ENCODE measurements at regions not wholly inside any gene's neighbourhood (a gene's known extent, or its start where the extent isn't known, plus 50 kb on each side); places are given as distances from the start of the nearest gene placed in this dataset.
A peak's percentile ranks its signal among the peaks of the same experiment; 100 is the strongest.
"Not testable (repeated sequence)": the region's sequence is repeated elsewhere in the genome, so short reads cannot be mapped to it uniquely, and the experiment has no call there.

DNA sequence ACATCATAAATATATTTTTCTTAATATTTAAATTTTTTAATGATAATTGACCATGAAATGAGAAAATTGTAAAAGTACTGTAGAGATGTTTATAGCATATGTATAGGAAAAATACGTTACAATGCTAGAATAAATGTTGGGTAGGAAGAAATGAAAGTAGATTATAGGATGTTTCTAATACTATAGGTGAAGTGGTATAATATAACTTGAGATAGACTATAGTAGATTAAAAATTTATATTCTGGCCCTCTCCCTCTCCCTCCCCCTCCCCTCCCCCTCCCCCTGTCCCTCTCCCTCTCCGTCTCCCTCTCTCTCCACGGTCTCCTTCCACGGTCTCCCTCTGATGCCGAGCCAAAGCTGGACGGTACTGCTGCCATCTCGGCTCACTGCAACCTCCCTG lies 585.9 kb upstream of the SEMA6D start:
- not testable (repeated sequence) for DNase-seq (ENCODE audit: low read depth in 4 of 4, low spot score in 3 of 4)

DNA sequence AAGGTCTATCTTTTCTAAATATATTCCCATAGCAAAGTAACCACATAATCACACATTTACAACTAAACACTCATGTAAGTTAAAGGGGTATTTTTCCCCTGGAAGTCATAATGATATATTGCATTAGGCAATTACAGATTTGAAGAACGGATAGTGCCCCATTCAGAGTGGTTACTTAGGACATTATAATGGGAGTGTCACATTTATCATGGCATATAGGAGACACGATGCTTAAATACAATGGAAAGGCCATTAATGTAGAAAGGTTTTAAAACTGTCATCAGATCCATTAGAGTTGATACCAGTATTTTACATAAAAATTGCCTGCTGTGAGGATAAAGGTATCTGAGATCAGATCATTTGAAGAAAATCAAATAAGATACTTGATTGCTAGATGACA lies 582.0 kb upstream of the SEMA6D start:
- DNase-seq (ENCODE audit: low read depth in 4 of 4, low spot score in 3 of 4): no peak

DNA sequence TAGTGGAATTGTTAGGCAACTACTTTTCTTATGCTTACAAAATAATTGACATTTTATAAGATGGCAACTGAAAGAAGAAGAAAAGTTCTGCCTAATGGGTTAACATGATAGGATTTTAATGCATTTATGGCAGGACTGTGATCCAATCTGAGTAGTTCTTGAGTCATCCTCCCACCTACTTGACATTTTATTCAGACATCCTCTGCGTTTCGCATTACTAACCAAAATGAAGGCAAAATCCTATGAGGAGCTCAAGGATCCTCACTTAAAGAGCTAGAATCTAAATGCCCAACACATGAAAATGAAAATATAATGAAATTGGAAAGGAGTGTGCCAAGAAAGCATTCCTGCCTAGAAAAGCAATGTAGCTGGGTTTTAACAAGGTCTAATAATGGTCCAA lies 581.1 kb upstream of the SEMA6D start:
- DNase-seq (ENCODE audit: low read depth in 4 of 4, low spot score in 3 of 4): no peak

DNA sequence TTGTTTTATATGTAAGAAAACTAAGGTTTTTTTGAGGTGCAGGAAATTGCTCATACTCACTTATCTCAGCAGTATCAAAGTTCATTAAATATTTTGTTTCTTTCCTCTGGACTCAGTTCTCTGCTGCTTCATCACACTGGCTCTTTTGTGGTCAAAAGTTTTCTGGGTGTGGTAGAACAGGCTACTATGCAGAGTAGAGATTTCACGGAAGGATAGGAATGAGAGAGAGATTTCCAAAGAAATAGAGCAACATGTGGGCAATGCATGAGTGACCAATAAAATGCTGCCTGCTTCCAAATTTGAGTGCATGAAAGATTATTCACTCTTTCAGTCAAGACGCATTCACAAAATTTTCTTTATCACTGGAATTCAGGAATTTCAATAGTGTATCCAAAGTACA lies 577.3 kb upstream of the SEMA6D start:
- DNase-seq (ENCODE audit: low read depth in 4 of 4, low spot score in 3 of 4): no peak

DNA sequence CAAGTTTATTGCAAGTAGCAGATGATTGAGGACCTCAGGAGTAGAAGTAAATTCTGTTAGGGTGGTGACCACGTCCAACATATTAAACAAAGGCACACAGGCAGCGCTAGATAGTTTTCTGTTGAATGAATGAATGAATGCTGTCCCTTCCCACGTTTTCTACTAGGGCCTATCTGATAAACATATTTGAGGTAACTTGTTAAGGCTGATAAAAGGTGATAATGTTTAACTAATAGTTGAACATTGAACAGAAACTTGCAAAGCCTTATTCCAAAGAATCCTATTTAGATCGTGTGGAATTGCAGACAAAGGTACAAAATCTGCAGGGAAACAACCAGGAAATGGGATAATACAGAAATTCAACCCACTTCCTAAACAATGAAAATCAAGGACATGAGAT lies 559.5 kb upstream of the SEMA6D start:
- no peak for DNase-seq (ENCODE audit: low read depth in 4 of 4, low spot score in 3 of 4)

DNA sequence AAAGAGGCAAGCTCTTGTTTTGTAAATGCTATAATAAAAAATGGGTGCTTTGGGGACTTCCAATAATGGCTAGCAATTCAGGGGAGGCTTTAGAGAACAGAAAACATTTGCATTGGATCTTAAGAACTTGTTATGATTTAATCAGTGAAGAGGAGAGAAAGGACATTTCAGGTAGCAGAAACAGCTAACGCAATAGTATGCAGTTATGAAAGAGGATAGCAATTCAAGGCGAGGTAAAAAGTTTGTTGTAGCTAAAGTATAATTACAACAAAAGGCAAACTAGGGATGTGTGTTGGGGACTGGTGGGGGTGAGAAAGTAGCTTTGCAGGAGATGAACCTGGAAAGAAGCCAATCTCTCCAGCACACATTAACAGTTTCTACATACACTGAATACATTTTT lies 558.7 kb upstream of the SEMA6D start:
- no peak for DNase-seq (ENCODE audit: low read depth in 4 of 4, low spot score in 3 of 4)

DNA sequence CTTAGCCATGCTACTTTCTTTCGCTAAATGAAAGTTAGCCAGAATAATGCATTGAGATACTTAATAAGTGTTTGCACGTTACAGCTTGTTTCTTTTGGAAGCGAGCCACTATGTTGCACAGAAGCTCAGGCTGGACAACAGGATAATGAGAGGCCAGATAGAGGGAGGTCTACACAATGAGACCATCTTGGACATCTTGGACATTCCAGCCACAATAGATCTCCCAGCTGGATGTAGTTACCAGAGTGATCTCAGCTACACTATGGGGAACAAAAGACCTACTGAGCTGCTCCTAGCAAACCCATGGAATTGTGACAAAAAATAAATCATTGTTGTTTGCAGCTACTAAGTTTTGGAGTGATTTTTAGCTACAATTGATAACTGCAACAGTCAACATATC lies 540.1 kb upstream of the SEMA6D start:
- no peak for DNase-seq (ENCODE audit: low read depth in 4 of 4, low spot score in 3 of 4)

DNA sequence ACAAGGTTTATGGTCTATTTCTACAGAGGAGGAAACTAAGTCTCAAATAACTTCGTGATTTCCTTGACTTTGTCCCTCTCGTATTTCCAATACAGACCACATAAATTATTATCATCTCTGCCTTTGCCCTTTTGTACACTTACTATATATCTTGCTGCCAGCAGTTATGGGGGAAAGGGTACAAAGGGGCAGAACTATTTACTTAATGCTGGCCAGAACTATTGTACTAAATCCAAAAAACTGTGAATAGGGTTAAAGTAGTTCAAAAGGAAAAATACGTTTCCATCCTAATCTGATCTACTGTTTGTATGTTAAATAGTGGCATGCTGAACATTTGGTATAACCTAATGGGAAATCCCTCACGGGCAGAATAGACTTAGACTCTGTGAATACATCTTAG lies 537.3 kb upstream of the SEMA6D start:
- no peak for DNase-seq (ENCODE audit: low read depth in 4 of 4, low spot score in 3 of 4)

DNA sequence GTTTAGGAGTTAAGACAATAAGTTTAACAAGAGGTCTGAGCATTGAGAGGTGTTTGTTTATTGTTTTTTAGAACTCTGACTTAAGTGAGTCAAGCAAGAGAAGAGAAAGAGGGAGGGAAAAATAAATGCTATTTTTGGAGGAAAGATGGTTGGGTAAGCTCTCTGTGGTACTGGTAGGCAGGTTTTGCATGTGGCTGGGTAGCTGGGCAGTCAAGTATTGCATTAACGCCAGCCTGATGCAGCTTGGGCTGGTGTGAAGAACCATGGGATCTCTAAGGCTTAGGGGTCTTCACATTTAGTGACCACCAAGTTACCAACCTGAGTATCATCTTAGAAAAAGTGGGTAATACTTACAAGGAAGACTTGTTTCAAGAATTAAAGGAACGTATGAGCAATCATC lies 534.5 kb upstream of the SEMA6D start:
- no peak for DNase-seq (ENCODE audit: low read depth in 4 of 4, low spot score in 3 of 4)

DNA sequence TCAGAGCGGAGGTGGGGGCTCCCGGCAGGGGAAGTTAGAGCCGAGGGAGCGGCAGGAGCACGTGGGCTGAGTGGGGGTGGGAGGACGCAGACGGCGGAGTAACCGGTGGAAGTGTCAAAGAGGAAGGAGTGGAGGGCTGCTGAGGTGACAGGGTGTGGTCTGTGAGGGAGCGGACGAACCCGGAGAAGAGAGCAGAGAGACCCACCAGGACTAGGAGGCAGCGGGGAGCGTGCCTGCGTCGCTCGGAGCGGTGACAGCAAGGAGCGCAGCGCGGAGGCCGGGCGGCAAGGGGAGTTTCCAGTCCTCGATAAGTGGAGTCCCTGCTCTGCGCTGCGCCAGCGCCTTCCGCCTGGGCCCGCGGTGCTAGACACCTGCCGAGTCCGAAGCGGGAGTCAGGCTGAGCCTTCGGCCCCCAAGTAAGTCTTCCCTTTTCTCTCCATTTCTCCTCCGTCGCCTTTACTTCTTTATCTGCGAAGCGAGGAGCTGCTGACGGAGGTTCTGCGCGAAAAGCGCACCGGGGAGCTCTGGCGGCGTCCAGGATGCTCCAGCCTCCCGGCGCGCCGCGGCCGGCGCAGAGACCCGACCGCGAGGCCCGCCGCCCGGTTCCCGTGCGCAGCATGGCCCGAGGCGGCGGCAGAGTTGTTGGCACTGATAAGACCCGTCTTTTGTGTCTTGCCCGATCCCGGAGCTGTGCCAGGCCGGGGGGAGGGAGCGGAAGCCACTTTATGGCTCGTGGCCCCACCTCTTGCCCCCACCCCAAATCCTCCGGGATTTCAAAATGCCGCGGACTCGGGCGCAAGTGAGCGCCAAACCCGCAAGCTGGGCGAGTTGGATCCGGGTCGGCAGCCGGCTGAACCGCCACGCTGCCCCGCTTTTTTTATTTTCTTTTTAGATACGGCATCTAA lies 533.0 kb upstream of the SEMA6D start:
- peak in 2 of 4 donors; percentile 36 to 43 for DNase-seq (ENCODE audit: low read depth in 4 of 4, low spot score in 3 of 4)

DNA sequence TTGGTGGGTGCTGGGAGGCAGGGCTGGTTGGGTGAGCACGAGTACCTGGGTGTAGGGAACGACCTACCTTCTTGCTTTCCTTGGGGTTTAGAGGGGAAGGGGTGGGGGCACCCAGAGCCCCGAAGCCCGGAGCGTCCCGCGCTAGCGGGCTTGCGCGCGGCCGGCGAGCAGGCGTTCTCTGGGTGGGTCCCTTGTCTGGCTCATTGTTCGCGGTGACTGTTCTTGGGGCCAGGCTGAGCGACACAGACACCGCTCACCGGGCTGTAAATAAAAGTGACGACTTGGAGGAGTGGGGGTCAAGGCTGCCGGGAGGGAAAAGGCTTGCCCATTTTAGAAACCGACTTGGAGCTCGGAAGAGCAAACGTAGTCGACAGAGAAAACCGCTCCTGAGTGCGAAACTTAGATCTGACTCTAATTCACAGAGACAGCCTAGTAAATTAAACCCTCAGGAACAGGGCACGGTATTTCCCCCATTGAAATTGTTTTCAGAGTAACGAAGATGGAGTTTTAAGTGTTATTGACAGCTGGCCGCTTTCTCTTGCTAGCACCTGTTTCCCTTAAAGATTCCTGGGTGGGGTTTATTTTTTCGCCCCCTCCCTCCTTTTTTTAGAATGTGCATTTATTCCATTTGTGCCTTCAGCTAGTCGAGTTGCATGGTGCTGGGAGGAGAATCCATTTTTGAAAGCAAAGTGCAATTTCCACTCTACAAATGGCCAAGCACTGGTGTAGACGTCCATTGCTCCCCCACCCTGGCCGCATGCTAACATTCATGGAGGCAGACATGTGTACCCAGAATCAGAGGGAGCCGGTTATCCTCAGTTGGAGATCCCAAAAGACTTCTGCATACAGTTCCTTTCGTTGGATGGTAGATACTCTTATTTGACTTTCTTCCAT lies 532.1 kb upstream of the SEMA6D start:
- DNase-seq (ENCODE audit: low read depth in 4 of 4, low spot score in 3 of 4): no peak

DNA sequence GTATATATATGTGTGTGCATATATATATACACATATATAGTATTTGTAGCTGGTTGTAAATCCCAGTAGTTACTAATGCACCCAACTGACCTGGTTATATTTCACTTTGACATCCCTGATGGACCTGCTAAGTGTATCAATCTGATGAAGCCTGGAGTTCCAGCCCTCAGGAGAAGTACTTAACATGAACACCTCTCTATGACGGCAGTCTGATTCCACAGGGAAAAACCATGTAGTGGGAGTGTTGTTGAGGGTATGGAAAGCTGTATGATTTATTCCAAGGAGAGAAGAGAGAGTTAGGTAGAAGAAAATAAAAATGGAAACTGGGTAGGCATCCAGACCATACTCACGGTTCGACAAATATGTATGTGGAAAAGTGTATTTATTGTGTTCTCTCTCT lies 531.2 kb upstream of the SEMA6D start:
- no peak for DNase-seq (ENCODE audit: low read depth in 4 of 4, low spot score in 3 of 4)

DNA sequence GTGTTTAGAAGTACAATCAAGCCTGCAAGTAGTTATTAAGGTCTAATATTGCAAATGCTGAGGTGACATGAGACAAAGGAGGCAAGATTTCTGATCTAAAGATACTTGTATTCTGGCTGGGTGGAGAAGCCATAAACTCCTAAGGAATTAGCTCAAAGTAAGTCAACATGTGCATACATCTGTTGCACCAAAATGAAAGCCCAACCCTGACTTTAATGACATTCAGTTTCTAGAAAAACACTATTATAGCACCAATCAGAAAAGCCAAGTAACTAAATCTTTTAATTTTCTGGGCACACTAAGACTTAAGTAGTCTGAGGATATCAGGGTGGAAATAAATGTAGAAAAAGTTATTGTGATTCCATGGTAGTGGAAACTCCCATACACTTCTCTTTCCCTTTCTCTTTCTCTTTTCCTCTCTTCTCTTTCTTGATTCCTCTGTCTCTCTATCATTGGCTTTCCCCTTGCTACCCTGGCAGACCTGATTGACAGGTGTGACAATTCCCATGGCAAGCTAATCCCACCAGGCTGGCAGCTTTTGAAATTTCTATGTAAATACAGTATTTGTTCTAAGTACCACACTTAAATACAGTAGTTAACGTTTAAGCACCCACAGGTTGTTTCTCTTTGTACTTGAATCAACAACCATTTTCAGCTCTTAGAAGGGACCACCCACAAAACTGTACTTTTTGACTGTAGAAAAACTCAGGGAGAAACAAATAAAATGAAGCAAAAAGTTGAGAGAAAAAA lies 528.4 kb upstream of the SEMA6D start:
- no peak for DNase-seq (ENCODE audit: low read depth in 4 of 4, low spot score in 3 of 4)

DNA sequence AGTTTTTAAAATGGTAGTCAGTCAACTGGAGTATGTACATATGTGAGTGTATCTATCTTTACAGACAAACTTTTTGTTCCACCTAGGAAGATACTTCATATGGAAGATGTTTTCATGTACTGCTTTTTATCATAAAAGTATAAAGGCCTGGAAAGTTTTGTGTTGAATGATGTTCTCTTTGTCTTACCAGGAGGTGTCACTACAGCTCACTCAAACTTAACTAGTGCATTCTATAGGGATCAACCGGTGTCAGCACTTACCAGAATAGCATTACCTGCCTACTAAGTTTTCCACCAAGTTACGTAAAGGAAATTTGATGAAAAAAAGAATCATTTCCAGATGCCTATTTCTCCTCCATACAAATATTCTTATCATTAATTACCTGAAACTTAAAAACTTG lies 522.6 kb upstream of the SEMA6D start:
- no peak for DNase-seq (ENCODE audit: low read depth in 4 of 4, low spot score in 3 of 4)

DNA sequence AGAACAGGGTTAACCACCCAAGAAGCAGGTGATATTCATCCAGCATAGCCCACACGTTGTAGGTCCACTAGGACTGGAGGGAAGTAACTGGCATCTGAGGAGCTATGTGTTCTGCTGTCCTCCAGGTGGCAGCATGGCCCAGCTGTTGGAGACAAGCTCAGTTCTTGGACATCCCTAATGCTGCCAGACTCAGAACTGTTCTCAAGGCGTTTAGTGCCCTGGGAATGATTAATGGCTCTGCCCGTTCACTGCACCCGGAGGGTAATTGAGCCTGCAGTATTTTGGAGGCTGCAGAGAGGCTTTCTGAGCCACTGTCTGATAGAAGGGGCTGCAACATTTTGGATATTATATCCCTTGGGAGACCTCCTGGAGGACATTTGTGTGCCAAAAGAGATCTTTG lies 521.3 kb upstream of the SEMA6D start:
- DNase-seq (ENCODE audit: low read depth in 4 of 4, low spot score in 3 of 4): peak; percentile 72 to 86 (median 76)

DNA sequence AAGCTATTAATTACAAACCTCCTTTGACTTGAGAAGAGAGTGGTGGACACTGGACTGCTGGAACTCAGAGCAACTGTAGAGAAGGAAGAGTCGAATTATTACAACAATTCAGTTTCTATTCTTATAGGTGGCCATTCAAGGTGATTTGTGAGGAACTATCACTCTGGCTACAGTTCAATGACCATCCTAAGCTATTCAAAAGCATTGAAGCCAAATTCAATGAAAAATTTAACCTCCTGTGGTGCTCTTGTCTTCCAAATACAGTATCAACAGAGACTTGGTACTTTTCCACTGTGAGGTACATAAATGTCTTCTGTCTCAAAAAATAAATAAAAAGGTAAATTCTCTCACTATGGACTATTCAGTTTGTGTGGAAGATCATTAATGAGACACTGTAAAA lies 513.3 kb upstream of the SEMA6D start:
- no peak for DNase-seq (ENCODE audit: low read depth in 4 of 4, low spot score in 3 of 4)

DNA sequence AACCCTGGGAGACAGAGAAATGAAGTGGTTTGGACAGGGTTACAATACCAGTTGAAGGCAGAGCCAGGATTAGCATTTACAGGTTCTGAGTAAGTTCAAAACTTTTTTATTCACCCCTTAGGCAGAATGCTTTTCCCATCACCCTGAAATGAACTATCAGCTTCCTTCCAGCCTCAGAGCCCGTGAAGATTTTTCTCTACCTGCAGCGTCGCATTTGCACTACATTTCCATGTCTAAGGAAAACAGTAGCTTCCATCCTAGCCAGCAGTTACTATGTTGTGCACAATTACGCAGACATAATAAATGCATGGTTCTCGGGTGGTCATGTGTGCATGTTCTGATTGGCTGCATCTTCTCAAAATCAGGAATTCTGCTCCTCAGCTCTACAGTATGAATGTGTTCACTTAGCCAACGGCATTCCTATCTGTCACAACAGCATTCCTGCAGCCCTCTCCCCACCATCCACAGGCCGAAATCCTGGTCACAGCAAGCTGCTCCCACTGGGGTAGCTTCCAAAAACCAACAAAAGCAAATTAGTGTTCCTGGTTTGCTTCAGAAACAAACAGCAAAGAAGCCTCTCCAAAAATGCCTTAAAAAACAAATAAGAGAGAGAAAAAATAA lies 510.8 kb upstream of the SEMA6D start:
- no peak for DNase-seq (ENCODE audit: low read depth in 4 of 4, low spot score in 3 of 4)

DNA sequence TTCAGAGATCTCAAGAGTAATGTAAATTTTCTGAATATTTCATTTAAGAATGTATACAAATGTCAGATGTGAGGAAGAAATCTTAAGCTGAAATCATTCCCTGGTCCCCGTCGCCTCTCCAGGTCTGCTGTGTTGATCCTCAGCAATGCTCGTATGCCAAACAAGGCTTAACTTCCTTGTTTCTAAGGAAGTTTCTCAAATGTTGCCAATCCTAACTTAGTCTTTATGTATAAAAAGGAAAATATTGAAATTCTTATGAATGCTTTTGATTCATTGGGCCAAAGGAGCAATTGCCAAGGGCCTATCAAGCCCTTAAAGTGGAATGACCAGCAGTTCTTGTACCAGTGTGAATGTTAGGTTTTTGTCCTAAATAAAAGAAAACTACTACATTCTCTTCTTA lies 507.7 kb upstream of the SEMA6D start:
- no peak for DNase-seq (ENCODE audit: low read depth in 4 of 4, low spot score in 3 of 4)

DNA sequence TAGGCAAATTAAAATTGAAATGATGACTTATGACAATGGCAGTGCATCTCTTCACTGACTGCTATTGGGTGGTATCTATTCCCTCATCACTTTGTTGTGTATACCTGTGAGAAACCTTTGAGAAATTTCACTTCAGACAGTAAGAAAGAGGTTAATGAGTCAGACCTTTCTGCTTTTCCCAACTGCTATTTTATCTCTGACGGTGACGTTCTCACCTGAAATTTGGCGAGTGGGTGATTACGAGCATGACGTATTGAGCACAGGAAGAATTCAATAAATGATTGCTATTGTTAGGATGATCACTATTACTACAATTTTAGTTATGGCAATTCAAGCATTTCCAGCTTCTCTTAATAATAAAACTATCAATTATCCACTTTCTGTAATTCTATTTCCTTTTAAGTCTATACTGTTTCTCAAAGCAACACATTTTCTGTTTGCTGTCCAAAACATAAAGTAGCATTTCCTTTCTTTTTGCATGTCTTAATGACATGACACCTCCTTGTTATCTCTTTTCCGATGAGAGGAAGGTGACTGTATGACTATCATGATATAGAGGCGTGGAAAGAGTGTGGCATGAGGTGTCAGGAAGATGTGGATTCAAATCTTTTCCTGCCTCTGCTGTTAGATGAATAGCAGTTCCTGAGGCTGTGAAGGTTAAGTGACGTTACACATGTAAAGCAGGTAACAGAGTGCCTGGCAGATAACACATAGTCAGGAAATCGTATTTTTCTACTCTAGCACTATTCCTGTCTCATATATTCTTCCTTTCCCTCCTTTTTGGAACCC lies 504.9 kb upstream of the SEMA6D start:
- no peak for DNase-seq (ENCODE audit: low read depth in 4 of 4, low spot score in 3 of 4)

DNA sequence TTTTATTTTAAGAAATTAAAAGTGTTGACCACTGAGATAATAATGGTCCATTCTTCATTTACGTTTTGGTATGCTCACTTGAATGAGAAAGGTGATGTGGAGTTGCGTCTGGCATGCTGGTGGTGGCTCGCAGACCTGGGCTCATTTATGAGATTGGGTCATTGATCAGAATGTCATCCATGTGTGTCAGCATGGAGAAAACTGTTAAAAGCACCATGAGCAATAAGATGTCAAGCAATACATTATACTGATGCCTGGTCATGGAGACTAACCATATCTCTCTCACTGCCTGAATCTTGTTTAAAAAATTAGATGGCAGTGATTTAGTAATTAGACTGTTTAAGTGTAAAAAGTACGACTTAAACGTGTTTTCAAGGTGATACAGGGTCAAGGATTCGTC lies 503.4 kb upstream of the SEMA6D start:
- DNase-seq (ENCODE audit: low read depth in 4 of 4, low spot score in 3 of 4): no peak
